ENCODE measurements at regions not wholly inside any gene's neighbourhood (a gene's known extent, or its start where the extent isn't known, plus 50 kb on each side); places are given as distances from the start of the nearest gene placed in this dataset.

DNA sequence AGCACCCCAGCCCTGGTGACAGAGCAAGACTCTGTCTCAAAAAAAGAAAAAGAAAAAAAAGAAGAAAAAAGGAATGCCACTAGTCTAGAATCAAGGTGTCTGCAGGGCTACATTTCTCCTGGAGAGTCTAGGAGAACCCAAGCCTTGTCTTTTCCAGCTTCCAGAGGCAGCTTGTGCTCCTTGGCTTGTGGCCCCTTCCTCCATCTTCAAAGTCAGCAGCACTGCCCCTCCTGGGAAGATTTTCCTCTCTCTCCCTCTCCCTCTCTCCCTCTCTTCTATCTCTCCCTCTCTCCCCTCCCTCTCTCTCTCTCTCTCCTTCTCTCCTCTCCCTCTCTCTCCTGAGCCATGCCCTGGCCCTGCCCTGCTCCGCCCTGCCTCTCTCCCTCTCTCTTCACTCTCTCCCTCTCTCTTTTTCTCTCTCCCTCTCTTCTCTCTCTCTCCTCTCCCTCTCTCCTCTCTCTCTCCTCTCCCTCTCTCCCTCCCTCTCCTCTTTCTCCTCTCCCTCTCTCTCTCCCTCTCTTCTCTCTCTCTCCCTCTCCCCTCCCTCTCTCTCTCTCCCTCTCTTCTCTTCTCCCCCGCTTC is 97.7 kb upstream of the FGF3 start:
- Histone ChIP-seq H3K79me2 (ENCODE audit: control insufficient read depth, insufficient read depth, low read length) (no peaks in the 10 kb centered on the region), H3K9me3 (ENCODE audit: control extremely low read depth in 1 of 3, control insufficient read depth in 2 of 3, insufficient read depth in 1 of 3, low read length in 2 of 3) (peaks cover 0 to 17% (median 0%) of the 10 kb centered on the region in 3 donors), H3K27ac (ENCODE audit: low read length in 2 of 2) (no peak overlapping the region), H4K20me1 (ENCODE audit: control insufficient read depth, insufficient read depth, low read length, poor library complexity, severe bottlenecking) (no peaks in the 10 kb centered on the region), H3K9ac (ENCODE audit: low read length) (no peak overlapping the region), H3K27me3 (replicated peaks in 1 of 4; ENCODE audit: control extremely low read depth in 1 of 4, control insufficient read depth in 3 of 4, insufficient read depth in 4 of 4, low read length in 3 of 4) (peaks cover 0 to 33% (median 5%) of the 10 kb centered on the region in 4 experiments), H3K4me3 (ENCODE audit: control extremely low read depth in 1 of 5, extremely low read depth in 1 of 5, insufficient read depth in 1 of 5, low read depth in 2 of 5, low read length in 4 of 5) (no peak overlapping the region), H2AFZ (ENCODE audit: insufficient read depth, low read depth, low read length, poor library complexity, severe bottlenecking) (no peak overlapping the region), H3K36me3 (replicated peaks in 1 of 2; ENCODE audit: control extremely low read depth in 1 of 2, control insufficient read depth in 1 of 2, extremely low read depth in 1 of 2, insufficient read depth in 2 of 2, low read length in 1 of 2) (no peaks in the 10 kb centered on the region), H3K4me2 (replicated peaks; ENCODE audit: low read depth, low read length, poor library complexity, severe bottlenecking) (no peak overlapping the region), H3K4me1 (ENCODE audit: control insufficient read depth in 2 of 2, insufficient read depth in 2 of 2, low read length in 2 of 2) (peaks cover 0 to 5% of the 10 kb centered on the region in 2 donors)
- Mint-ChIP-seq H3K27ac (no peak overlapping the region), H3K4me1 (no peaks in the 10 kb centered on the region), H3K9me3 (ENCODE audit: insufficient read depth) (no peaks in the 10 kb centered on the region), H3K4me3 (no peak overlapping the region), H3K27me3 (peaks cover 19% of the 10 kb centered on the region)
- ChIA-PET POLR2A (no interaction called here), CTCF (no interaction called here)
- intact Hi-C loops (cut with micrococcal nuclease): no loop called here
- ATAC-seq (ENCODE audit: low read depth) (no peak), DNase-seq (no peak)
- TF ChIP-seq, protein P1, sequence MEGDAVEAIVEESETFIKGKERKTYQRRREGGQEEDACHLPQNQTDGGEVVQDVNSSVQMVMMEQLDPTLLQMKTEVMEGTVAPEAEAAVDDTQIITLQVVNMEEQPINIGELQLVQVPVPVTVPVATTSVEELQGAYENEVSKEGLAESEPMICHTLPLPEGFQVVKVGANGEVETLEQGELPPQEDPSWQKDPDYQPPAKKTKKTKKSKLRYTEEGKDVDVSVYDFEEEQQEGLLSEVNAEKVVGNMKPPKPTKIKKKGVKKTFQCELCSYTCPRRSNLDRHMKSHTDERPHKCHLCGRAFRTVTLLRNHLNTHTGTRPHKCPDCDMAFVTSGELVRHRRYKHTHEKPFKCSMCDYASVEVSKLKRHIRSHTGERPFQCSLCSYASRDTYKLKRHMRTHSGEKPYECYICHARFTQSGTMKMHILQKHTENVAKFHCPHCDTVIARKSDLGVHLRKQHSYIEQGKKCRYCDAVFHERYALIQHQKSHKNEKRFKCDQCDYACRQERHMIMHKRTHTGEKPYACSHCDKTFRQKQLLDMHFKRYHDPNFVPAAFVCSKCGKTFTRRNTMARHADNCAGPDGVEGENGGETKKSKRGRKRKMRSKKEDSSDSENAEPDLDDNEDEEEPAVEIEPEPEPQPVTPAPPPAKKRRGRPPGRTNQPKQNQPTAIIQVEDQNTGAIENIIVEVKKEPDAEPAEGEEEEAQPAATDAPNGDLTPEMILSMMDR (IDR thresholded peaks at IDR 0.05): no peak
- no peak for TF ChIP-seq EZH2 (IDR thresholded peaks at IDR 0.05; ENCODE audit: borderline replicate concordance, insufficient read depth, low read depth, low read length, poor library complexity, severe bottlenecking)
- 44% methylated on average over 1 of the region's 2 CpGs for WGBS (ENCODE audit: insufficient coverage)

DNA sequence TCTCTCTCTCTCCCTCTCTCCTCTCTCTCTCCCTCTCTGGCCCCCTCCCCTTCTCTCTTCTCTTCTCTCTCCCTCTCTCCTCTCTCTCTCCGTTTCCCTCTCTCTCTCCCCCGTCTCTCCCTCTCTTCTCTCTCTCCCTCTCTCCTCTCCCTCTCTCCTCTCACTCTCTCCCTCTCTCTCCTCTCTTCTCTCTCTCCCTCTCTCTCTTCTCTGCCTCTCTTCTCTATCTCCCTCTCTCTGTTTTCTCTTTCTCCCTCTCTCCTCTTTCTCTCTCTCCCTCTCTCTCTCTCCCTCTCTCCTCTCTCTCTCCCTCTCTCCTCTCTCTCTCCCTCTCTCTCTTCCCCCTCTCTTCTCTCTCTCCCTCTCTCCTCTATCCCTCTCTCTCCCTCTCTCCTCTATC is 98.3 kb upstream of the FGF3 start:
- H3K9me3 Mint-ChIP-seq (ENCODE audit: insufficient read depth): no peaks in the 10 kb centered on the region
- H3K4me1 Mint-ChIP-seq: no peaks in the 10 kb centered on the region
- no peak overlapping the region for H3K4me3 Mint-ChIP-seq
- Histone ChIP-seq H4K20me1 (ENCODE audit: control insufficient read depth, insufficient read depth, low read length, poor library complexity, severe bottlenecking) (no peaks in the 10 kb centered on the region), H3K4me3 (ENCODE audit: control extremely low read depth in 1 of 5, extremely low read depth in 1 of 5, insufficient read depth in 1 of 5, low read depth in 2 of 5, low read length in 4 of 5) (no peak overlapping the region), H2AFZ (ENCODE audit: insufficient read depth, low read depth, low read length, poor library complexity, severe bottlenecking) (no peak overlapping the region), H3K27ac (ENCODE audit: low read length in 2 of 2) (no peak overlapping the region), H3K79me2 (ENCODE audit: control insufficient read depth, insufficient read depth, low read length) (no peaks in the 10 kb centered on the region), H3K27me3 (replicated peaks in 1 of 4; ENCODE audit: control extremely low read depth in 1 of 4, control insufficient read depth in 3 of 4, insufficient read depth in 4 of 4, low read length in 3 of 4) (peaks cover 0 to 33% (median 5%) of the 10 kb centered on the region in 4 experiments), H3K4me2 (replicated peaks; ENCODE audit: low read depth, low read length, poor library complexity, severe bottlenecking) (no peak overlapping the region), H3K9me3 (ENCODE audit: control extremely low read depth in 1 of 3, control insufficient read depth in 2 of 3, insufficient read depth in 1 of 3, low read length in 2 of 3) (peaks cover 0 to 17% (median 0%) of the 10 kb centered on the region in 3 donors), H3K36me3 (replicated peaks in 1 of 2; ENCODE audit: control extremely low read depth in 1 of 2, control insufficient read depth in 1 of 2, extremely low read depth in 1 of 2, insufficient read depth in 2 of 2, low read length in 1 of 2) (no peaks in the 10 kb centered on the region), H3K9ac (ENCODE audit: low read length) (no peak overlapping the region), H3K4me1 (ENCODE audit: control insufficient read depth in 2 of 2, insufficient read depth in 2 of 2, low read length in 2 of 2) (peaks cover 0 to 5% of the 10 kb centered on the region in 2 donors)
- WGBS (ENCODE audit: insufficient coverage): 65% methylated on average over 2 of the region's 2 CpGs
- intact Hi-C loops (cut with micrococcal nuclease): no loop called here
- DNase-seq (no peak), ATAC-seq (ENCODE audit: low read depth) (no peak)
- ChIA-PET CTCF (no interaction called here), POLR2A (no interaction called here)
- peaks cover 18% of the 10 kb centered on the region for H3K27me3 Mint-ChIP-seq
- H3K27ac Mint-ChIP-seq: no peak overlapping the region
- TF ChIP-seq, protein P1 (IDR thresholded peaks at IDR 0.05): no peak
- no peak for TF ChIP-seq EZH2 (IDR thresholded peaks at IDR 0.05; ENCODE audit: borderline replicate concordance, insufficient read depth, low read depth, low read length, poor library complexity, severe bottlenecking)
